IMR-90 (cell line): ENCODE measurements at regions not wholly inside any gene's neighbourhood (a gene's known extent, or its start where the extent isn't known, plus 50 kb on each side); places are given as distances from the start of the nearest gene placed in this dataset.

ENCODE experiments used
- ATAC-seq: fragments of 200-7000 bp; cut with Tn5 transposase; 2 replicates; pipeline ENCODE4 v1.9.1; 2020; ENCODE audit warnings: low read depth, mild to moderate bottlenecking, moderate library complexity
- BruUV-seq: library from RNA; stranded (reverse); fragments of 400-500 nt; replicated peaks from 2 replicates; lab custom pipeline; 2021; lab: Mats Ljungman, UMichigan
- CTCF ChIA-PET: fragments of 300-600 bp; formaldehyde crosslinking; extraction: SDS; loops from one replicate; lab custom pipeline; 2021; ENCODE audit warnings: antibody characterized with exemption; lab: Yijun Ruan, JAX
- POLR2A ChIA-PET: fragments of 300-600 bp; sonication (Branson Sonifier 250); formaldehyde crosslinking; loops from one replicate; lab custom pipeline; 2022; ENCODE audit warnings: antibody characterized with exemption; ENCODE audit not compliant: unreplicated experiment; lab: Charles Lee
- DNase-seq: peaks from one replicate; pipeline ENCODE4 v3.0.0; 2013
- H2AFZ ChIP-seq: replicated peaks from 2 replicates; pipeline ENCODE3; 2013; ENCODE audit warnings: low read length, mild to moderate bottlenecking; ENCODE audit not compliant: poor library complexity
- H2AK5ac ChIP-seq: 2 replicates; pipeline ENCODE4 v1.6.1; 2013; ENCODE audit warnings: low read depth, low read length, inconsistent platforms
- H2AK9ac ChIP-seq: replicated peaks from 2 replicates; pipeline ENCODE3; 2013; ENCODE audit warnings: mild to moderate bottlenecking, low read depth, low read length, moderate library complexity; ENCODE audit not compliant: poor library complexity
- H2BK120ac ChIP-seq: 2 replicates; pipeline ENCODE4 v1.6.1; 2013; ENCODE audit warnings: low read depth, low read length, inconsistent platforms
- H2BK15ac ChIP-seq: 3 replicates; pipeline ENCODE4 v1.6.1; 2013; ENCODE audit warnings: low read depth, low read length, inconsistent platforms
- H2BK20ac ChIP-seq: 2 replicates; pipeline ENCODE4 v1.6.1; 2013; ENCODE audit warnings: low read depth, mild to moderate bottlenecking, inconsistent platforms, low read length, moderate library complexity
- H2BK5ac ChIP-seq: 2 replicates; pipeline ENCODE4 v1.6.1; 2013; ENCODE audit warnings: mild to moderate bottlenecking, low read depth, low read length, inconsistent platforms; ENCODE audit not compliant: poor library complexity, severe bottlenecking
- H3K14ac ChIP-seq: replicated peaks from 2 replicates; pipeline ENCODE4 v1.6.1; 2013; ENCODE audit warnings: low read depth, low read length, inconsistent platforms
- H3K18ac ChIP-seq: 2 replicates; pipeline ENCODE4 v1.6.1; 2013; ENCODE audit warnings: low read depth, low read length, control low read depth
- H3K23ac ChIP-seq: 2 replicates; pipeline ENCODE4 v1.6.1; 2013; ENCODE audit warnings: low read depth, low read length, inconsistent platforms
- H3K27ac ChIP-seq: 2 replicates; pipeline ENCODE4 v1.5.1; 2013; ENCODE audit warnings: mild to moderate bottlenecking, control low read depth, low read length; ENCODE audit not compliant: insufficient read depth
- H3K27me3 ChIP-seq: 2 replicates; pipeline ENCODE4 v1.6.1; 2013; ENCODE audit warnings: low read length; ENCODE audit not compliant: control insufficient read depth, insufficient read depth
- H3K36me3 ChIP-seq: 2 replicates; pipeline ENCODE4 v1.6.1; 2013; ENCODE audit warnings: low read length, mixed read lengths; ENCODE audit not compliant: control insufficient read depth, insufficient read depth
- H3K4ac ChIP-seq: 2 replicates; pipeline ENCODE4 v1.6.1; 2013; ENCODE audit warnings: low read depth, low read length, inconsistent platforms
- H3K4me1 ChIP-seq: 2 replicates; pipeline ENCODE4 v1.6.1; 2013; ENCODE audit warnings: low read length, mixed read lengths; ENCODE audit not compliant: control insufficient read depth, insufficient read depth
- H3K4me2 ChIP-seq: 2 replicates; pipeline ENCODE4 v1.6.1; 2013; ENCODE audit warnings: low read depth, mild to moderate bottlenecking, control low read depth, low read length, moderate library complexity
- H3K4me3 ChIP-seq: 2 replicates; pipeline ENCODE4 v1.5.1; 2013; ENCODE audit warnings: low read depth, mild to moderate bottlenecking, control low read depth, low read length, moderate library complexity; ENCODE audit not compliant: insufficient read depth
- H3K56ac ChIP-seq: 2 replicates; pipeline ENCODE4 v1.6.1; 2013; ENCODE audit warnings: low read length, inconsistent platforms; ENCODE audit not compliant: insufficient read depth; ENCODE audit errors: extremely low read depth
- H3K79me1 ChIP-seq, 2 experiments: 2 replicates each; pipeline ENCODE4 v1.6.1; 2013; ENCODE audit warnings: low read length in 2 of 2, inconsistent platforms in 1 of 2, low read depth in 1 of 2
- H3K9ac ChIP-seq: 2 replicates; pipeline ENCODE4 v1.6.1; 2013; ENCODE audit warnings: low read depth, low read length, control low read depth
- H3K9me1 ChIP-seq: 2 replicates; pipeline ENCODE4 v1.6.1; 2013; ENCODE audit warnings: low read length, inconsistent platforms; ENCODE audit not compliant: insufficient read depth
- H3K9me3 ChIP-seq: 2 replicates; pipeline ENCODE4 v1.6.1; 2013; ENCODE audit warnings: low read length; ENCODE audit not compliant: control insufficient read depth, insufficient read depth
- H4K20me1 ChIP-seq: 2 replicates; pipeline ENCODE4 v1.6.1; 2013; ENCODE audit warnings: low read length, inconsistent platforms; ENCODE audit not compliant: insufficient read depth
- H4K5ac ChIP-seq: 2 replicates; pipeline ENCODE4 v1.6.1; 2013; ENCODE audit warnings: mild to moderate bottlenecking, low read depth, low read length, control low read depth
- H4K8ac ChIP-seq, 2 experiments: 2 replicates each; pipeline ENCODE4 v1.6.1; 2013; ENCODE audit warnings: low read depth in 2 of 2, low read length in 2 of 2, control low read depth in 1 of 2, inconsistent platforms in 1 of 2
- H4K91ac ChIP-seq: 2 replicates; pipeline ENCODE4 v1.6.1; 2013; ENCODE audit warnings: low read depth, low read length, inconsistent platforms; ENCODE audit not compliant: insufficient read depth
- BHLHE40 ChIP-seq: fragments of 150-350 bp; IDR thresholded peaks from 2 replicates; pipeline ENCODE4 v1.6.1; 2016; ENCODE audit warnings: mild to moderate bottlenecking, low read depth, low read length
- CEBPB ChIP-seq: IDR thresholded peaks from 2 replicates; pipeline ENCODE4 v1.6.1; 2012; ENCODE audit warnings: low read depth, low read length, improper control_type of control experiment
- CHD1 ChIP-seq: IDR thresholded peaks from 2 replicates; pipeline ENCODE4 v1.6.1; 2012; ENCODE audit warnings: low read depth, low read length, improper control_type of control experiment
- CTCF ChIP-seq: conservative IDR thresholded peaks from 2 replicates; pipeline ENCODE4 v1.5.1; 2012; ENCODE audit warnings: mild to moderate bottlenecking, low read depth, low read length, improper control_type of control experiment
- ELK1 ChIP-seq: fragments of 150-350 bp; IDR thresholded peaks from 2 replicates; pipeline ENCODE4 v1.6.1; 2016; ENCODE audit warnings: low read depth, mild to moderate bottlenecking, low read length, moderate library complexity, borderline replicate concordance
- FOS ChIP-seq: fragments of 150-350 bp; IDR thresholded peaks from 2 replicates; pipeline ENCODE4 v1.6.1; 2016; ENCODE audit warnings: low read depth, low read length
- MAFK ChIP-seq: IDR thresholded peaks from 2 replicates; pipeline ENCODE4 v1.6.1; 2012; ENCODE audit warnings: low read depth, low read length, improper control_type of control experiment
- MAZ ChIP-seq: IDR thresholded peaks from 2 replicates; pipeline ENCODE4 v1.6.1; 2012; ENCODE audit warnings: low read depth, mild to moderate bottlenecking, low read length, improper control_type of control experiment, moderate library complexity, borderline replicate concordance
- MXI1 ChIP-seq: IDR thresholded peaks from 2 replicates; pipeline ENCODE4 v1.6.1; 2012; ENCODE audit warnings: low read depth, mild to moderate bottlenecking, low read length, moderate library complexity, borderline replicate concordance
- NFE2L2 ChIP-seq: fragments of 150-350 bp; IDR thresholded peaks from 2 replicates; pipeline ENCODE4 v1.6.1; 2016; ENCODE audit warnings: low read depth, mild to moderate bottlenecking, low read length
- POLR2A ChIP-seq: IDR thresholded peaks from 2 replicates; pipeline ENCODE4 v1.6.1; 2012; ENCODE audit warnings: mild to moderate bottlenecking, low read depth, low read length
- RAD21 ChIP-seq: IDR thresholded peaks from 2 replicates; pipeline ENCODE4 v1.6.1; 2012; ENCODE audit warnings: low read length, improper control_type of control experiment
- RCOR1 ChIP-seq: IDR thresholded peaks from 2 replicates; pipeline ENCODE4 v1.6.1; 2012; ENCODE audit warnings: mild to moderate bottlenecking, low read length, improper control_type of control experiment; ENCODE audit not compliant: insufficient replicate concordance
- RFX5 ChIP-seq: IDR thresholded peaks from 2 replicates; pipeline ENCODE4 v1.8.0; 2012; ENCODE audit warnings: low read depth, mild to moderate bottlenecking, low read length, moderate library complexity
- SMC3 ChIP-seq: fragments of 150-350 bp; IDR thresholded peaks from 2 replicates; pipeline ENCODE4 v1.6.1; 2016; ENCODE audit warnings: low read depth, mild to moderate bottlenecking, antibody characterized with exemption, low read length, moderate library complexity
- USF2 ChIP-seq: fragments of 150-350 bp; IDR thresholded peaks from 2 replicates; pipeline ENCODE4 v1.6.1; 2017; ENCODE audit warnings: mild to moderate bottlenecking, antibody characterized with exemption, low read length, low read depth
- WGBS, 2 experiments: methylation state at CpG; one replicate each; pipeline versions ENCODE4 v1.1.5 to v1.1.7; 2013; ENCODE audit warnings: missing lambda C conversion rate in 2 of 2; ENCODE audit not compliant: insufficient read length in 1 of 2; ENCODE audit errors: extremely low coverage in 2 of 2; 5-methylcytosine and 5-hydroxymethylcytosine counted together
- dilution Hi-C: fragments of 300-500 bp; cut with HindIII; formaldehyde crosslinking; loops from one replicate; pipeline ENCODE4 v1.14.3; 2018; ENCODE audit warnings: low sequenced_read_pairs; ENCODE audit not compliant: unreplicated experiment
- in situ Hi-C: fragments of 300-500 bp; cut with MboI; formaldehyde crosslinking; loops from 3 replicates; pipeline ENCODE4 v1.14.3; 2019; ENCODE audit warnings: low sequenced_read_pairs, inconsistent platforms, mixed read lengths
- intact Hi-C: fragments of 100-400 bp; cut with micrococcal nuclease; formaldehyde crosslinking; loops from 2 replicates; pipeline ENCODE4 v1.10.0; 2022

DNA sequence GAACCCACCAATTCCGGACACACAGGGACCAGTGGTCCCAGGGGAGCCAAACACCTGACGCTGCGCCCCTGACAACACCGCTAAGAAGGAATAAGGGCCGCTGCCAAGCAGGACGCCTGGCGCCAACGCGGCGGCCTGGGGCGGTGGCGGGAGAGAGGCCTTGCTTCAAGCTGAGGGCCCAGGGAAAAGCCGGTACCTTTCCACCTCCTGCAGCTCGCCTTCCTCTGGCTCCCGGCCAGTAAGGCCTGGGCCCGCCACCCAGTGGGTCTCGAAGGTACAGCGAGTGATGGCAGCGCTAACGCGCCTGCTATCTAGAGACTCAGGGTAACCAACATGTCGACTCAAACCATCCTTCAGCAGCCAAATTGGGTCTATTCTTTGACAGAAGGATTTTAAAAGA lies 1074.1 kb downstream of the SI start:
- ChIA-PET CTCF (no interaction called here), POLR2A (no interaction called here)
- H3K9me1 ChIP-seq: no peaks in the 10 kb centered on the region
- H3K4me1 ChIP-seq: no peaks in the 10 kb centered on the region
- intact Hi-C loops: loop anchor here (5.0 kb wide), 1 partner anchor 1937 kb away; no protein-coding TSS in a partner anchor
- no peak overlapping the region for H2BK15ac ChIP-seq
- no peak overlapping the region for H4K5ac ChIP-seq
- no peak overlapping the region for H2BK20ac ChIP-seq
- H3K9me3 ChIP-seq: peaks cover 13% of the 10 kb centered on the region
- dilution Hi-C loops: no loop called here
- H4K91ac ChIP-seq: no peak overlapping the region
- no peak overlapping the region for H3K4me3 ChIP-seq
- H3K36me3 ChIP-seq: no peaks in the 10 kb centered on the region
- H3K23ac ChIP-seq: no peak overlapping the region
- no peak for DNase-seq
- no peak overlapping the region for H3K9ac ChIP-seq
- H3K4ac ChIP-seq: no peak overlapping the region
- H2BK120ac ChIP-seq: no peak overlapping the region
- H3K79me1 ChIP-seq: no peaks in the 10 kb centered on the region
- no peak overlapping the region for H3K4me2 ChIP-seq
- no peak for TF ChIP-seq SMC3
- TF ChIP-seq RAD21: no peak
- no peak for TF ChIP-seq MAFK
- no peak for TF ChIP-seq CEBPB
- TF ChIP-seq CTCF: no peak
- TF ChIP-seq RFX5: no peak
- TF ChIP-seq RCOR1: no peak
- no peak for TF ChIP-seq MXI1
- TF ChIP-seq USF2: no peak
- no peak for TF ChIP-seq FOS
- no peak for TF ChIP-seq ELK1
- TF ChIP-seq MAZ: no peak
- no peak for TF ChIP-seq NFE2L2
- no peak for TF ChIP-seq POLR2A
- no peak for TF ChIP-seq BHLHE40
- no peak for TF ChIP-seq CHD1
- no peaks in the 10 kb centered on the region for H4K20me1 ChIP-seq
- 87% methylated on average over 12 of the region's 22 CpGs; no CpG with 5 or more reads in 1 of the 2 experiments for WGBS, 2 experiments
- no TSS peak for BruUV-seq
- no peak overlapping the region for H2BK5ac ChIP-seq
- in situ Hi-C loops: no loop called here
- H3K14ac ChIP-seq: no peak overlapping the region
- no peak overlapping the region for H3K56ac ChIP-seq
- no peak for ATAC-seq
- H2AK5ac ChIP-seq: no peak overlapping the region
- H3K27ac ChIP-seq: no peak overlapping the region
- H3K18ac ChIP-seq: no peak overlapping the region
- no peak overlapping the region for H4K8ac ChIP-seq
- H3K27me3 ChIP-seq: no peaks in the 10 kb centered on the region
- H2AK9ac ChIP-seq: no peak overlapping the region
- no peak overlapping the region for H2AFZ ChIP-seq
